Breast epithelium (tissue), 4 donors: ENCODE measurements at regions not wholly inside any gene's neighbourhood (a gene's known extent, or its start where the extent isn't known, plus 50 kb on each side); places are given as distances from the start of the nearest gene placed in this dataset.

Source experiments
- DNase-seq, 2 donors: peaks; one replicate each; pipeline ENCODE4 v3.0.0-alpha.2; 2019; ENCODE audit warnings: low spot score in 2 of 2
- H3K27ac ChIP-seq, 2 donors: fragments of 200-600 bp; sonication (generic) in 1 of 2; one replicate each; pipeline ENCODE4 v1.5.1; 2016 to 2019; ENCODE audit warnings: mild to moderate bottlenecking in 1 of 2
- H3K27me3 ChIP-seq, 2 donors: fragments of 200-600 bp; sonication (generic) in 1 of 2; one replicate each; pipeline versions ENCODE4 v1.5.1 to v1.6.0; 2017 to 2019; ENCODE audit warnings: control low read depth in 1 of 2, mild to moderate bottlenecking in 1 of 2
- H3K36me3 ChIP-seq: fragments of 200-600 bp; one replicate; pipeline ENCODE4 v1.5.1; 2019
- H3K4me1 ChIP-seq, 2 donors: fragments of 200-600 bp; sonication (generic); one replicate each; pipeline ENCODE4 v1.5.1; 2016 to 2019; ENCODE audit warnings: control low read depth in 1 of 2
- H3K4me3 ChIP-seq, 3 donors: fragments of 200-600 bp; sonication (generic); 1 replicate in 2 of 3; 2 replicates in 1 of 3; pipeline ENCODE4 v1.5.1; 2016 to 2019; ENCODE audit warnings: mild to moderate bottlenecking in 3 of 3, moderate library complexity in 2 of 3
- H3K9me3 ChIP-seq, 2 donors: fragments of 200-600 bp; sonication (generic) in 1 of 2; one replicate each; pipeline ENCODE4 v1.5.1; 2016 to 2019; ENCODE audit warnings: control low read depth in 1 of 2
- POLR2A ChIP-seq: fragments of 450-650 bp; IDR thresholded peaks from one replicate; pipeline ENCODE4 v1.6.1; 2016; ENCODE audit warnings: antibody characterized with exemption, mild to moderate bottlenecking, moderate library complexity
- POLR2AphosphoS5 ChIP-seq, 3 donors: sonication (generic); formaldehyde crosslinking; IDR thresholded peaks; one replicate each; pipeline ENCODE4 v1.6.1; 2017; ENCODE audit warnings: antibody characterized with exemption in 3 of 3
- intact Hi-C: fragments of 100-400 bp; cut with DNase I; formaldehyde crosslinking; loops from one replicate; pipeline ENCODE4 v1.15.1; 2023; ENCODE audit warnings: low total_unique reads
- TF ChIP-seq, protein P1 (sequence below), 3 donors: fragments of 450-650 bp; IDR thresholded peaks; one replicate each; pipeline ENCODE4 v1.5.1; 2016 to 2017; ENCODE audit warnings: antibody characterized with exemption in 3 of 3, mild to moderate bottlenecking in 3 of 3, moderate library complexity in 3 of 3

DNA sequence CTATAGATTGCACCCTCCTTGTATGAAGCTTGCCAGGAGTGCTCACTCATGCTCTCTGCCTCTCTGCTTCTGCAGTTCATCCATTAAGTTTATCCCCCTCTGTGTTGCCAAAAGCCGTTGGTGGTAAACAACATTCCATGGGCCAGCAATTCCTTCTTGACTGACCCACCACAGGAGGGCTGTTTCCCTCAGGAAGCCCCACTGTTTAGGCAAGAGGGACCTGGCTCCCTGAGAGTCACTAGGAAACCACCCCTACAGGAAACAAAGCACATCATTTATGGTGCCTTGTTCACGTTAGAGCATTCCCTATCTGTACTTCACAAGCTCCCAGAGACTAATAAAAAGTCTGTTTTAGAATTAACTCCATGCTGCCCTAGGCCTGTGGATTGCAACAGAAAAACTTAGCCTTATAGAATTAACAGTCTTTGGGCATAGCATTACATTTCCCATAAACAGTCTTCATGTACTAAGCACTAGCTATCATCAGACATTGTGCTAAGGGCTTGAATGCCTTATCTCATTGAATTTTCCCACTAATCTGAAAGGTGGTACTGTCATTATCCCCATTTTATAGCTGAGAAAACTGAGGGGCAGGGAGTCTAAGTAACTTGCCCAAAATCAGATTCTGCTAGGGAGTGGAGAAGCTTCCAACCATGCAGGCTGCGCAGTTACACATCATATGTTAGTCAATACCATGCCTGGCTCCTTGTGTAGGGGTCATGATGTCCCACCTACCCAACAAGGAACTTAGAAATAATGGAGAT is 149.9 kb downstream of the SHQ1 start:
- no peaks in the 10 kb centered on the region for H3K36me3 ChIP-seq
- DNase-seq: no peak
- H3K9me3 ChIP-seq: no peaks in the 10 kb centered on the region
- no peaks in the 10 kb centered on the region for H3K4me1 ChIP-seq
- H3K27ac ChIP-seq: no peak overlapping the region
- no peaks in the 10 kb centered on the region for H3K27me3 ChIP-seq
- intact Hi-C loops: loop anchor here (5.0 kb wide), 1 partner anchor 606 kb away; no protein-coding TSS in a partner anchor
- no peak overlapping the region for H3K4me3 ChIP-seq
- no peak for TF ChIP-seq POLR2AphosphoS5 (IDR thresholded peaks at IDR 0.05)
- no peak for TF ChIP-seq POLR2A

DNA sequence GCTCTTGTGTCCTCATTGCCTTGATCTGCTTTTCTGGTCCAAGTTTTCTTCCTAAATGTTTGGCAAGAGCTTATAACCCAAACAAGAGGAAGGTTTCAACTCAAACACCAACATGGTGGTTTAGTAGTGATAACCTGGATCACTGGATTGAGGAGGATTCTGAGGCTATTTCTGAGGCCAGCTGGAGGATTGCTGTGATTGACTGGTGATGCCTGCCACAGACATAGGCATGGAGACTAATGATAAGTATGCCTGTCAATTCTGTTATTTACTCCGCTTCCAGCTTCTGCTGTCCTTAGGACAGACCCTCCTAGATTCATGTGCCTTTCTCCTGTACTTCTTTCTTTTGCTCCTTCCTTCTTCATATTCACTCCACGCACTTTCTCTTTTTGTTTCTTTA is 150.5 kb downstream of the SHQ1 start:
- no peak for DNase-seq
- no peaks in the 10 kb centered on the region for H3K4me1 ChIP-seq
- H3K4me3 ChIP-seq: no peak overlapping the region
- no peaks in the 10 kb centered on the region for H3K27me3 ChIP-seq
- intact Hi-C loops: loop anchor here (5.0 kb wide), 1 partner anchor 605 kb away; no protein-coding TSS in a partner anchor
- no peaks in the 10 kb centered on the region for H3K9me3 ChIP-seq
- H3K27ac ChIP-seq: no peak overlapping the region
- no peak for TF ChIP-seq POLR2AphosphoS5 (IDR thresholded peaks at IDR 0.05)
- TF ChIP-seq POLR2A: no peak
- TF ChIP-seq, protein P1, sequence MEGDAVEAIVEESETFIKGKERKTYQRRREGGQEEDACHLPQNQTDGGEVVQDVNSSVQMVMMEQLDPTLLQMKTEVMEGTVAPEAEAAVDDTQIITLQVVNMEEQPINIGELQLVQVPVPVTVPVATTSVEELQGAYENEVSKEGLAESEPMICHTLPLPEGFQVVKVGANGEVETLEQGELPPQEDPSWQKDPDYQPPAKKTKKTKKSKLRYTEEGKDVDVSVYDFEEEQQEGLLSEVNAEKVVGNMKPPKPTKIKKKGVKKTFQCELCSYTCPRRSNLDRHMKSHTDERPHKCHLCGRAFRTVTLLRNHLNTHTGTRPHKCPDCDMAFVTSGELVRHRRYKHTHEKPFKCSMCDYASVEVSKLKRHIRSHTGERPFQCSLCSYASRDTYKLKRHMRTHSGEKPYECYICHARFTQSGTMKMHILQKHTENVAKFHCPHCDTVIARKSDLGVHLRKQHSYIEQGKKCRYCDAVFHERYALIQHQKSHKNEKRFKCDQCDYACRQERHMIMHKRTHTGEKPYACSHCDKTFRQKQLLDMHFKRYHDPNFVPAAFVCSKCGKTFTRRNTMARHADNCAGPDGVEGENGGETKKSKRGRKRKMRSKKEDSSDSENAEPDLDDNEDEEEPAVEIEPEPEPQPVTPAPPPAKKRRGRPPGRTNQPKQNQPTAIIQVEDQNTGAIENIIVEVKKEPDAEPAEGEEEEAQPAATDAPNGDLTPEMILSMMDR (IDR thresholded peaks at IDR 0.05): no peak
- H3K36me3 ChIP-seq: no peaks in the 10 kb centered on the region

DNA sequence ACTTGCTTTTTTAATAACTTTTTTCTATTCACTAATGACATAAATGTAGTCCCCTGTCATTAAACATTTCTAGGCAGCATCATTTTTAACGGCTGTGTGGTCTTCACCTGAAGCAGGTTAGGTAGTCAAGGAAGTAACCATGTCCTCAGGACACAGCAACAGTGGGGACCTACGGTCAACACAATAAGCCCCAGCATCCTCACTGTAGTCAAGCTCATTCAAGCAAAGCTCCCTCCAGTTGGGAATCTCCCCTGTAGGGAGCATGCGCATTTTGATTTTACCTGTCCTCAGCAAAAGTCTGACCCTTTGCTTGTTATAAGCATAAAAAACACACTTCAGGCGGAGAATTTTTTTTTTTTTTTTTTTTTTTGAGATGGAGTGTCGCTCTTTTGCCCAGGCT is 151.4 kb downstream of the SHQ1 start:
- intact Hi-C loops: loop anchor here (5.0 kb wide), 1 partner anchor 605 kb away; no protein-coding TSS in a partner anchor
- H3K9me3 ChIP-seq: no peaks in the 10 kb centered on the region

DNA sequence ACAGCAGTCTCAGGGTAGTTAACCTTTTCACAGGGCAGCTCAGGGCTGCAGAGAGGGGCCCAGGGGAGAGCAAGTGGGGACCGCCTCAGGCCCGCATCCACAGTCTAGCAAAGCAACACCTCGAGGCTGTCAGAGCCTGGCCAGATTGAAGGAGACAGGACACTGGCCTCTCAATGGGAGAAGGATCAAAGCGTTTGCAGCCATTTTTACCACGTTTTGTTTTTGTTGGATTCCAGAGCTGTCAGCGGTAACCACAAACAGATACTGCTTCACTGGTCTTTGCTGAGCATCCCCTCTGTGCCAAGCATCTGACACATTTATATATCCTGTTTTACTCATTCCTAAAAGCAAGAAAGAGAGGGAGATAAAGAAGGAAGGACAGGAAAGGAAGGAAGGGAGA is 153.8 kb downstream of the SHQ1 start:
- no peak overlapping the region for H3K27ac ChIP-seq
- H3K27me3 ChIP-seq: no peaks in the 10 kb centered on the region
- TF ChIP-seq, protein P1 (IDR thresholded peaks at IDR 0.05): no peak
- TF ChIP-seq POLR2AphosphoS5 (IDR thresholded peaks at IDR 0.05) (no peak), POLR2A (no peak)
- no peak for DNase-seq
- H3K36me3 ChIP-seq: no peaks in the 10 kb centered on the region
- no peak overlapping the region for H3K4me3 ChIP-seq
- intact Hi-C loops: no loop called here
- no peaks in the 10 kb centered on the region for H3K4me1 ChIP-seq
- no peaks in the 10 kb centered on the region for H3K9me3 ChIP-seq

More for the DNA sequence above, 151.4 kb downstream of the SHQ1 start:
- Histone ChIP-seq H3K27me3 (no peaks in the 10 kb centered on the region), H3K4me3 (no peak overlapping the region), H3K36me3 (no peaks in the 10 kb centered on the region), H3K27ac (no peak overlapping the region), H3K4me1 (no peaks in the 10 kb centered on the region)
- DNase-seq: no peak
- TF ChIP-seq POLR2A (no peak), POLR2AphosphoS5 (IDR thresholded peaks at IDR 0.05) (no peak)
- TF ChIP-seq, protein P1 (IDR thresholded peaks at IDR 0.05): no peak

DNA sequence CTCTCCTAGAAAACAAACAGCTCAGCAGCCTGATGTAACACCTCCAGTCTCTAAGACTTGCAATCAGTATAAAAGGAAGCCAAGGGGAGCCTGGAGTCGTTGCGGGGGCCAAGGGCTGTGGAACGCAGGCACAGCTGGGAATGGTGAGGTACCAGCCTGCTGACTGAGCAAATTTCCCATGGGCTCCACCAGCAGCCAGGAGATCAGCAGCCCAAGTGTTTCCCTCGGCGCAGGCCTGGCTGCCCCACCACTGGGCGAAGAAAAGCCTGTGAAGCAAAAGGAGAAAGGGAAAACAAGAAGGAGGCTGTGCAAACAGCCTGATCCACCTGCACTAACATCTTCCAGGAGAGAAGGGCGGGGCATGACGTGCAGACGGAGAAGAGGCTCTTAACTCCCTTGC is 155.3 kb downstream of the SHQ1 start:
- Histone ChIP-seq H3K27ac (no peak overlapping the region), H3K27me3 (no peaks in the 10 kb centered on the region), H3K36me3 (no peaks in the 10 kb centered on the region), H3K4me1 (no peaks in the 10 kb centered on the region), H3K9me3 (no peaks in the 10 kb centered on the region), H3K4me3 (no peak overlapping the region)
- intact Hi-C loops: no loop called here
- no peak for DNase-seq
- TF ChIP-seq POLR2AphosphoS5 (IDR thresholded peaks at IDR 0.05) (no peak), POLR2A (no peak)

DNA sequence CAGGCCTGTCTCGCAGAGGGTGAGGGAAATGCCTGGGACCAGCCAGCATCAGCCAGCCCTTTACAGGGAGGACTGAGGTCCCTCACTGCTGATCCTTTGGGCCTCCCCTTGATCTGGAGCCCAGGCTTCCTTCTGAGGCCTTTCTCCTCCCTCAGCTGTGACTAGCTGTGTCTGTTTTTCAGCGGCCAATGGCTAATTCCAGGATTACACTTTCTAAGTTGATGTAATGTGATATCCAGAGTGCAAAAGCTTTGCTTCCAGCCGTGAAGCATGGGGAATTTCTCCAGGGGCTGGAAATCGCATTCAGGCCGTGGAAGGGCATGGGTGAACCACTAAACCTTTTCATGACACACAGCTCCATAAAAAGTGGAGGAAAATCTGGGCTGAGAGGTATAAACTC is 157.6 kb downstream of the SHQ1 start:
- intact Hi-C loops: no loop called here
- no peak for DNase-seq
- H3K4me1 ChIP-seq: no peaks in the 10 kb centered on the region
- TF ChIP-seq POLR2A (no peak), POLR2AphosphoS5 (IDR thresholded peaks at IDR 0.05) (no peak)
- TF ChIP-seq, protein P1 (IDR thresholded peaks at IDR 0.05): no peak
- no peak overlapping the region for H3K27ac ChIP-seq
- no peak overlapping the region for H3K4me3 ChIP-seq
- H3K27me3 ChIP-seq: no peaks in the 10 kb centered on the region
- H3K36me3 ChIP-seq: no peaks in the 10 kb centered on the region
- H3K9me3 ChIP-seq: no peaks in the 10 kb centered on the region
